ENCODE measurements at regions not wholly inside any gene's neighbourhood (a gene's known extent, or its start where the extent isn't known, plus 50 kb on each side); places are given as distances from the start of the nearest gene placed in this dataset.

DNA sequence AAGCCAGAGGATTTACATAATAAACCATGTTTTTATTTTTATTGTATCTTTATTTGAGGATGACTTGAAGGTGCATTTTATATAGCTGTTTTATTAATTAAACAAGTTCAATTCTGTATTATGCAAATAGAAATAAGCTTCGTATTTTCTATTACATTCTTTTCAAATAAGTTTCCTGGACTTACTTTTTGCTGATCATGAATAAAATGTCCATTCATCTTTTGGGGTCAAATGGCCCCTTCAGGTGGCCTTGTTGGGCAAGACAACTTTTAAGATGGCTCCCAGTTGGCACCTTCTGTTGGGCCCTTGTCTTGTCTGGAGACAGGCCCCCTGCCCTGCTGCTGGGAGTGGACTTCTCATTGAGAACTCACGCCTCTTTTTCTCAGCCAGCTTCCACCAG is 654.6 kb upstream of the NOX3 start:
- in situ Hi-C loops (cut with MboI; ENCODE audit: low sequenced_read_pairs), result no loop called here
- Histone ChIP-seq H3K4me1 (ENCODE audit: control insufficient read depth, insufficient read depth, low read length) (peaks cover 5% of the 10 kb centered on the region), H2BK20ac (ENCODE audit: low read depth, low read length) (no peak overlapping the region), H3K36me3 (ENCODE audit: control insufficient read depth, insufficient read depth, low read length) (no peaks in the 10 kb centered on the region), H3K14ac (replicated peaks; ENCODE audit: low read depth, low read length) (no peak overlapping the region), H4K91ac (ENCODE audit: insufficient read depth, low read depth, low read length) (no peak overlapping the region), H3K56ac (ENCODE audit: extremely low read depth, insufficient read depth, low read length) (no peak overlapping the region), H4K5ac (ENCODE audit: low read depth, low read length) (no peak overlapping the region), H2BK5ac (ENCODE audit: low read depth, low read length, poor library complexity, severe bottlenecking) (no peak overlapping the region), H3K79me1 (ENCODE audit: low read depth in 1 of 2, low read length in 2 of 2) (no peaks in the 10 kb centered on the region), H2AK5ac (ENCODE audit: low read depth, low read length) (no peak overlapping the region), H3K9me1 (ENCODE audit: insufficient read depth, low read length) (no peaks in the 10 kb centered on the region), H3K9me3 (ENCODE audit: control insufficient read depth, insufficient read depth, low read length) (no peaks in the 10 kb centered on the region), H3K27ac (ENCODE audit: insufficient read depth, low read length) (no peak overlapping the region), H3K4ac (ENCODE audit: low read depth, low read length) (no peak overlapping the region), H4K20me1 (ENCODE audit: insufficient read depth, low read length) (no peaks in the 10 kb centered on the region), H3K4me2 (ENCODE audit: low read depth, low read length) (no peak overlapping the region), H2BK15ac (ENCODE audit: low read depth, low read length) (no peak overlapping the region), H3K18ac (ENCODE audit: low read depth, low read length) (no peak overlapping the region), H4K8ac (ENCODE audit: low read depth in 2 of 2, low read length in 2 of 2) (no peak overlapping the region), H3K27me3 (ENCODE audit: control insufficient read depth, insufficient read depth, low read length) (no peaks in the 10 kb centered on the region), H2BK120ac (ENCODE audit: low read depth, low read length) (no peak overlapping the region), H2AFZ (replicated peaks; ENCODE audit: low read length, poor library complexity) (no peak overlapping the region), H2AK9ac (replicated peaks; ENCODE audit: low read depth, low read length, poor library complexity) (no peak overlapping the region), H3K9ac (ENCODE audit: low read depth, low read length) (no peak overlapping the region), H3K23ac (ENCODE audit: low read depth, low read length) (no peak overlapping the region), H3K4me3 (ENCODE audit: insufficient read depth, low read depth, low read length) (no peak overlapping the region)
- no peak for TF ChIP-seq FOS (IDR thresholded peaks at IDR 0.05; ENCODE audit: low read depth, low read length)
- no peak for TF ChIP-seq CEBPB (IDR thresholded peaks at IDR 0.05; ENCODE audit: low read depth, low read length)
- no peak for TF ChIP-seq CHD1 (IDR thresholded peaks at IDR 0.05; ENCODE audit: low read depth, low read length)
- no peak for TF ChIP-seq SMC3 (IDR thresholded peaks at IDR 0.05; ENCODE audit: low read depth, low read length)
- TF ChIP-seq MAZ (IDR thresholded peaks at IDR 0.05; ENCODE audit: borderline replicate concordance, low read depth, low read length), result no peak
- no peak for TF ChIP-seq MAFK (IDR thresholded peaks at IDR 0.05; ENCODE audit: low read depth, low read length)
- TF ChIP-seq POLR2A (IDR thresholded peaks at IDR 0.05; ENCODE audit: low read depth, low read length), result no peak
- CTCF ChIA-PET, result interaction anchor here (1.3 kb wide), 1 partner anchor 264 kb away, joined by 4 read pairs; no protein-coding TSS in a partner anchor
- POLR2A ChIA-PET (ENCODE audit: unreplicated experiment), result no interaction called here
- intact Hi-C loops (cut with micrococcal nuclease), result no loop called here
- DNase-seq, result no peak
- dilution Hi-C loops (cut with HindIII; ENCODE audit: low sequenced_read_pairs, unreplicated experiment), result no loop called here
- no peak for ATAC-seq (ENCODE audit: low read depth)
- BruUV-seq (replicated peaks), result no TSS peak
- WGBS, 2 experiments (ENCODE audit: extremely low coverage in 2 of 2, insufficient read length in 1 of 2), result no CpG with 5 or more reads among the region's 2 CpGs
